ENCODE measurements at regions not wholly inside any gene's neighbourhood (a gene's known extent, or its start where the extent isn't known, plus 50 kb on each side); places are given as distances from the start of the nearest gene placed in this dataset.
A peak's percentile ranks its signal among the peaks of the same experiment; 100 is the strongest.

GRCh38 chr7:82559193-82559805 lies 115.7 kb upstream of the CACNA2D1 start:
- H4K91ac ChIP-seq (ENCODE audit: low read depth, low read length), result no peak overlapping the region
- H2BK5ac ChIP-seq (ENCODE audit: low read depth, low read length, poor library complexity), result no peak overlapping the region
- H2AK5ac ChIP-seq (ENCODE audit: low read length), result no peak overlapping the region
- H3K79me1 ChIP-seq (ENCODE audit: low read length), result no peaks in the 10 kb centered on the region
- no peak overlapping the region for H2BK12ac ChIP-seq (ENCODE audit: low read length)
- no peaks in the 10 kb centered on the region for H3K79me2 ChIP-seq (ENCODE audit: control insufficient read depth, insufficient read depth, low read length, poor library complexity)
- H4K8ac ChIP-seq (ENCODE audit: low read depth, low read length), result no peak overlapping the region
- H3K14ac ChIP-seq (ENCODE audit: low read length), result no peak overlapping the region
- H3K23ac ChIP-seq (ENCODE audit: low read length), result no peak overlapping the region
- H3K9ac ChIP-seq (ENCODE audit: low read length), result no peak overlapping the region
- no peak overlapping the region for H3K18ac ChIP-seq (ENCODE audit: low read length)
- H2AFZ ChIP-seq (ENCODE audit: insufficient read depth, low read length, poor library complexity), result no peak overlapping the region
- H4K12ac ChIP-seq (ENCODE audit: low read depth, low read length), result no peak overlapping the region
- no peaks in the 10 kb centered on the region for H3K36me3 ChIP-seq (ENCODE audit: control insufficient read depth in 1 of 2, insufficient read depth in 2 of 2, low read length in 2 of 2)
- H3K4me2 ChIP-seq (ENCODE audit: low read length), result no peak overlapping the region
- no peaks in the 10 kb centered on the region for H3K27me3 ChIP-seq (ENCODE audit: insufficient read depth, low read length)
- no peak overlapping the region for H3K4me3 ChIP-seq (ENCODE audit: low read depth, low read length)
- H3K4me1 ChIP-seq (ENCODE audit: control insufficient read depth in 1 of 2, insufficient read depth in 2 of 2, low read length in 2 of 2), result no peaks in the 10 kb centered on the region
- H2BK120ac ChIP-seq (ENCODE audit: insufficient read depth, low read length, poor library complexity), result no peak overlapping the region
- no peak overlapping the region for H3K4ac ChIP-seq (ENCODE audit: low read depth, low read length)
- H3K9me3 ChIP-seq (ENCODE audit: insufficient read depth, low read depth, low read length), result no peaks in the 10 kb centered on the region
- no CpG with 5 or more reads among the region's 7 CpGs for WGBS (ENCODE audit: extremely low coverage, insufficient coverage, insufficient read length)
- DNase-seq, result no peak
- H3K27ac ChIP-seq (ENCODE audit: low read depth, low read length), result no peak overlapping the region

- DNase-seq, result no peak
- WGBS (ENCODE audit: extremely low coverage, insufficient coverage, insufficient read length), result no CpG with 5 or more reads among the region's 6 CpGs
- no peaks in the 10 kb centered on the region for H3K36me3 ChIP-seq (ENCODE audit: control insufficient read depth in 1 of 2, insufficient read depth in 2 of 2, low read length in 2 of 2)
- no peak overlapping the region for H3K27ac ChIP-seq (ENCODE audit: low read depth, low read length)
- H2BK5ac ChIP-seq (ENCODE audit: low read depth, low read length, poor library complexity), result no peak overlapping the region
- H2BK12ac ChIP-seq (ENCODE audit: low read length), result no peak overlapping the region
- H3K18ac ChIP-seq (ENCODE audit: low read length), result no peak overlapping the region
- no peak overlapping the region for H3K9ac ChIP-seq (ENCODE audit: low read length)
- H3K23ac ChIP-seq (ENCODE audit: low read length), result no peak overlapping the region
- no peak overlapping the region for H2AK5ac ChIP-seq (ENCODE audit: low read length)
- H4K8ac ChIP-seq (ENCODE audit: low read depth, low read length), result no peak overlapping the region
- no peak overlapping the region for H2BK120ac ChIP-seq (ENCODE audit: insufficient read depth, low read length, poor library complexity)
- no peak overlapping the region for H4K12ac ChIP-seq (ENCODE audit: low read depth, low read length)
- no peak overlapping the region for H3K4me2 ChIP-seq (ENCODE audit: low read length)
- H3K27me3 ChIP-seq (ENCODE audit: insufficient read depth, low read length), result no peaks in the 10 kb centered on the region
- no peaks in the 10 kb centered on the region for H3K4me1 ChIP-seq (ENCODE audit: control insufficient read depth in 1 of 2, insufficient read depth in 2 of 2, low read length in 2 of 2)
- no peaks in the 10 kb centered on the region for H3K79me2 ChIP-seq (ENCODE audit: control insufficient read depth, insufficient read depth, low read length, poor library complexity)
- H3K4me3 ChIP-seq (ENCODE audit: low read depth, low read length), result no peak overlapping the region
- H3K4ac ChIP-seq (ENCODE audit: low read depth, low read length), result no peak overlapping the region
- H3K14ac ChIP-seq (ENCODE audit: low read length), result no peak overlapping the region
- no peak overlapping the region for H2AFZ ChIP-seq (ENCODE audit: insufficient read depth, low read length, poor library complexity)
- no peaks in the 10 kb centered on the region for H3K9me3 ChIP-seq (ENCODE audit: insufficient read depth, low read depth, low read length)
- H3K79me1 ChIP-seq (ENCODE audit: low read length), result no peaks in the 10 kb centered on the region
- H4K91ac ChIP-seq (ENCODE audit: low read depth, low read length), result no peak overlapping the region
Measured at GRCh38 chr7:82549616-82550285, 106.2 kb upstream of the CACNA2D1 start.

- Histone ChIP-seq H2BK120ac (ENCODE audit: insufficient read depth, low read length, poor library complexity) (no peak overlapping the region), H3K4me1 (ENCODE audit: control insufficient read depth in 1 of 2, insufficient read depth in 2 of 2, low read length in 2 of 2) (no peaks in the 10 kb centered on the region), H3K27me3 (ENCODE audit: insufficient read depth, low read length) (no peaks in the 10 kb centered on the region), H3K4me3 (ENCODE audit: low read depth, low read length) (no peak overlapping the region), H3K79me1 (ENCODE audit: low read length) (no peaks in the 10 kb centered on the region), H3K79me2 (ENCODE audit: control insufficient read depth, insufficient read depth, low read length, poor library complexity) (no peaks in the 10 kb centered on the region), H3K14ac (ENCODE audit: low read length) (no peak overlapping the region), H3K36me3 (ENCODE audit: control insufficient read depth in 1 of 2, insufficient read depth in 2 of 2, low read length in 2 of 2) (no peaks in the 10 kb centered on the region), H3K23ac (ENCODE audit: low read length) (no peak overlapping the region), H2AFZ (ENCODE audit: insufficient read depth, low read length, poor library complexity) (no peak overlapping the region), H3K27ac (ENCODE audit: low read depth, low read length) (no peak overlapping the region), H4K91ac (ENCODE audit: low read depth, low read length) (no peak overlapping the region), H2BK12ac (ENCODE audit: low read length) (no peak overlapping the region), H3K9ac (ENCODE audit: low read length) (no peak overlapping the region), H3K9me3 (ENCODE audit: insufficient read depth, low read depth, low read length) (no peaks in the 10 kb centered on the region), H2AK5ac (ENCODE audit: low read length) (no peak overlapping the region), H4K12ac (ENCODE audit: low read depth, low read length) (no peak overlapping the region), H2BK5ac (ENCODE audit: low read depth, low read length, poor library complexity) (no peak overlapping the region), H3K18ac (ENCODE audit: low read length) (no peak overlapping the region), H4K8ac (ENCODE audit: low read depth, low read length) (no peak overlapping the region), H3K4me2 (ENCODE audit: low read length) (no peak overlapping the region), H3K4ac (ENCODE audit: low read depth, low read length) (no peak overlapping the region)
- no peak for DNase-seq
- no CpG with 5 or more reads among the region's 3 CpGs for WGBS (ENCODE audit: extremely low coverage, insufficient coverage, insufficient read length)
Measured at GRCh38 chr7:82548141-82548688, 104.6 kb upstream of the CACNA2D1 start.

GRCh38 chr7:82542665-82543064 lies 99.1 kb upstream of the CACNA2D1 start:
- no CpG with 5 or more reads among the region's 2 CpGs for WGBS (ENCODE audit: extremely low coverage, insufficient coverage, insufficient read length)
- Histone ChIP-seq H3K4me3 (ENCODE audit: low read depth, low read length) (no peak overlapping the region), H3K79me2 (ENCODE audit: control insufficient read depth, insufficient read depth, low read length, poor library complexity) (no peaks in the 10 kb centered on the region), H2BK12ac (ENCODE audit: low read length) (no peak overlapping the region), H3K23ac (ENCODE audit: low read length) (no peak overlapping the region), H2BK120ac (ENCODE audit: insufficient read depth, low read length, poor library complexity) (no peak overlapping the region), H4K8ac (ENCODE audit: low read depth, low read length) (no peak overlapping the region), H3K36me3 (ENCODE audit: control insufficient read depth in 1 of 2, insufficient read depth in 2 of 2, low read length in 2 of 2) (no peaks in the 10 kb centered on the region), H3K14ac (ENCODE audit: low read length) (no peak overlapping the region), H3K9ac (ENCODE audit: low read length) (no peak overlapping the region), H4K12ac (ENCODE audit: low read depth, low read length) (no peak overlapping the region), H3K27ac (ENCODE audit: low read depth, low read length) (no peak overlapping the region), H3K4ac (ENCODE audit: low read depth, low read length) (no peak overlapping the region), H3K18ac (ENCODE audit: low read length) (no peak overlapping the region), H3K27me3 (ENCODE audit: insufficient read depth, low read length) (no peaks in the 10 kb centered on the region), H2BK5ac (ENCODE audit: low read depth, low read length, poor library complexity) (no peak overlapping the region), H2AFZ (ENCODE audit: insufficient read depth, low read length, poor library complexity) (no peak overlapping the region), H4K91ac (ENCODE audit: low read depth, low read length) (no peak overlapping the region), H3K9me3 (ENCODE audit: insufficient read depth, low read depth, low read length) (no peaks in the 10 kb centered on the region), H3K79me1 (ENCODE audit: low read length) (no peaks in the 10 kb centered on the region), H3K4me1 (ENCODE audit: control insufficient read depth in 1 of 2, insufficient read depth in 2 of 2, low read length in 2 of 2) (no peaks in the 10 kb centered on the region), H3K4me2 (ENCODE audit: low read length) (no peak overlapping the region), H2AK5ac (ENCODE audit: low read length) (no peak overlapping the region)
- DNase-seq, result peak; percentile 7 to 10
